ENCODE measurements at regions not wholly inside any gene's neighbourhood (a gene's known extent, or its start where the extent isn't known, plus 50 kb on each side); places are given as distances from the start of the nearest gene placed in this dataset.

GRCh38 chr2:238635647-238636051 lies 208.9 kb downstream of the ASB1 start:
- no peak for DNase-seq (ENCODE audit: low spot score)

GRCh38 chr2:238636269-238637073 lies 209.7 kb downstream of the ASB1 start:
- no peak for DNase-seq (ENCODE audit: low spot score)

- no peak for DNase-seq (ENCODE audit: low spot score)
Measured at GRCh38 chr2:238638100-238638981, 209.5 kb upstream of the TWIST2 start.

- no peak for DNase-seq (ENCODE audit: low spot score)
Measured at GRCh38 chr2:238638982-238639628, 208.8 kb upstream of the TWIST2 start.

- no peak for DNase-seq (ENCODE audit: low spot score)
Measured at GRCh38 chr2:238640486-238640885, 207.4 kb upstream of the TWIST2 start.

GRCh38 chr2:238642973-238643372 lies 204.9 kb upstream of the TWIST2 start:
- no peak for DNase-seq (ENCODE audit: low spot score)

- no peak for DNase-seq (ENCODE audit: low spot score)
Measured at GRCh38 chr2:238643400-238643907, 204.4 kb upstream of the TWIST2 start.

GRCh38 chr2:238644095-238645081 lies 203.5 kb upstream of the TWIST2 start:
- peak; percentile 76 for DNase-seq (ENCODE audit: low spot score)

GRCh38 chr2:238645095-238645494 lies 202.8 kb upstream of the TWIST2 start:
- no peak for DNase-seq (ENCODE audit: low spot score)

- DNase-seq (ENCODE audit: low spot score) = no peak
Measured at GRCh38 chr2:238645716-238646115, 202.2 kb upstream of the TWIST2 start.

GRCh38 chr2:238646281-238646680 lies 201.6 kb upstream of the TWIST2 start:
- DNase-seq (ENCODE audit: low spot score) = no peak

- DNase-seq (ENCODE audit: low spot score) = no peak
Measured at GRCh38 chr2:238646803-238647202, 201.1 kb upstream of the TWIST2 start.

- DNase-seq (ENCODE audit: low spot score) = no peak
Measured at GRCh38 chr2:238649123-238649522, 198.8 kb upstream of the TWIST2 start.

- DNase-seq (ENCODE audit: low spot score) = no peak
Measured at GRCh38 chr2:238649936-238650518, 197.9 kb upstream of the TWIST2 start.

- DNase-seq (ENCODE audit: low spot score) = no peak
Measured at GRCh38 chr2:238650536-238650935, 197.3 kb upstream of the TWIST2 start.

GRCh38 chr2:238651306-238652052 lies 196.4 kb upstream of the TWIST2 start:
- DNase-seq (ENCODE audit: low spot score) = no peak

GRCh38 chr2:238652053-238652770 lies 195.7 kb upstream of the TWIST2 start:
- no peak for DNase-seq (ENCODE audit: low spot score)

- DNase-seq (ENCODE audit: low spot score) = no peak
Measured at GRCh38 chr2:238652771-238653157, 195.1 kb upstream of the TWIST2 start.

- no peak for DNase-seq (ENCODE audit: low spot score)
Measured at GRCh38 chr2:238653431-238654109, 194.3 kb upstream of the TWIST2 start.
